Brain pericyte (primary cell): ENCODE measurements at regions not wholly inside any gene's neighbourhood (a gene's known extent, or its start where the extent isn't known, plus 50 kb on each side); places are given as distances from the start of the nearest gene placed in this dataset.
"Not testable (repeated sequence)": the region's sequence is repeated elsewhere in the genome, so short reads cannot be mapped to it uniquely, and the experiment has no call there.

Experiments
- DNase-seq: peaks from one replicate; pipeline ENCODE4 v3.0.0-alpha.2; 2012; ENCODE audit warnings: low read depth, low spot score

DNA sequence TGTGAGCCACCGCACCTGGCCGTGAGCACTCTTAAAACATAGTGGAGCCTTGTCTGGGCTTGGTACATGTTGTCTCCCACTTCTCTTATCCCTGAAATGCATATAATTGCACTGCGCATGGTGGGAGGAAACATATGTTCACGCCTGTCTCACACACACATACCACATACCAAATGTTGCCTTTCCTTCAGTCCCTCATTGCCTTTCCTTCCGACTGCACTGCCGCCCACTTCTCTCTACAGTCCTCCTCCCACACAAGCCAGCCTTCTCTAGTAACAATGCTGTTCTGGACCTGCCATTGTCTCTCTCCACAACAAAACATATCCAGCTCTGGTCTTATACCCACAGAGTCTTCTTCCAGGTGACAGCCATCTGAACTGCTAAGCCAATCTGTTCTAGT is 88.3 kb upstream of the PTHLH start:
- DNase-seq = no peak

DNA sequence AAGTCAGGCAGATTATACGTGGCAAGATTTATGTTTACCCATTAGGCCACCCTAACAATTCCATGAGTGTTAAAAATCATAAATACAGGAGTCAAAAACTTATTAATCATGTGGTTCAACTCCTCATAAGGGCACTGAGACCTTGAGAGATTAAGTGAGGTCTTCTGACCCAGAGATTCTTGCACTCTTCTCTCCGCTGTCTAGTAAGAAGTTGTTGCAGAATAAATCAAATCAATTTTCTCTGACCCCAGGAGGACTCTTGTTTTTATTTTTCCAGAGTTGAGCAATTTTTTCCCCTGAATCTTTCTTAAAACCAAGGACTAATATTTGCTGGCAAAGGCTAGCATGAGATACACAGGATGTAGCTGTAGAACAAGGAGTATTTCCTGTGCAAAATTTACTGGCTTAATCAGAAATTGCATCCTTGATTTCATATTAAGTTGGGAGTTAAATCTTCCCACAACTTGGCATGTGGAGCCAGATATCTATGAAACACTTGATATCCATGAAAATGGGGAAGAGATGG is 90.9 kb upstream of the PTHLH start:
- DNase-seq = no peak

DNA sequence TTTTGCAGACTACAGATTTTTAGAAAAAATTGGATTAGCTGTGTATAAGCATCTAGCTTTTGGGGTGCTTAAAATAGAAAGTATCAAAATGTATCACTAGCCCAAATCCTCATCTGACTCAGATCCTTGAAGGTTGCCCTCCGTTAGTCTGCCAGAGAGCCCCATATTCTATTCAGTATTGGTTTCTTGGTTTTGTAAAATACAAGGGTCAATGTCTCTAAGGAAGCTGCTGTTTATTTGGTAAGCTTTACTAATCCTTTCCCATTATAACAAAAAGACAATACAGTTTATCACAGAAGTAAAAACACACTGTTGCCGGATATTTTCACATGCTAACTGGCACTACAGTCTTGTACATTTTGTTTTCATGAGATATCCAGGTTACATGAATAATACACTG is 92.8 kb upstream of the PTHLH start:
- DNase-seq = no peak

DNA sequence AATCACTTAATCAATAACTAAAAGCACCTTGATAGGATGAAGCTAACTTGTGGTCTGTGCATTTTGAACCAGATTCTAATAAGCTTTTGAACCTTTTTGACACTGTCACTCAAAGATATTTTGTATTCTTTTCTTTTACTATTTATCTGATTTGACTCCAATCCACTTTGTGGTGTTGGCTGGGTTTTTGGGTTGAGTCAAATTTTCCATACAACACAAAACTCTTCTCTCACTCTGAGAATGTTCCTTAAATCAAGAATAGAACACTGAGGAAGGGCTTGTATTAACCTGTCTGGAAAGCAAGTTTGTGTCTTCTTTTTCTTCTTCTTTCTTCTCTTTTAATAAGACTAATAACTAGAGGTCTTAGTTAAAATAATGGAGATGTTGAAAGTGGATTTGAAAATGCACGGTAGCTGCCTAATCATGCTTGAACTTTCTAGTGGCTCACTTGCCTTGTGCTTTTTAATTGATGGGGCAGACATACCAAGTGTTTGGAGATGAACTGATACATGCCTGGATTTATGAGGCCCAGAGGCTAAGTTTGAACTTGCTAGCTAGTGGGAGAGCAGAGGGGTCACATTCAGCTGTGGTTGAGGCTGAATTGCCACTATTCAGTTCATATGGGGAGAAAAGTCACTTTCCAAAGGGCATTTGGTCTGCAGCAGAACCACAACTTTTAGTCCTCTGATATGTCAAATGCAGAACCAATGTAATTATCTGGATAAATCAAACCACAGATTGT is 93.5 kb upstream of the PTHLH start:
- DNase-seq = no peak

DNA sequence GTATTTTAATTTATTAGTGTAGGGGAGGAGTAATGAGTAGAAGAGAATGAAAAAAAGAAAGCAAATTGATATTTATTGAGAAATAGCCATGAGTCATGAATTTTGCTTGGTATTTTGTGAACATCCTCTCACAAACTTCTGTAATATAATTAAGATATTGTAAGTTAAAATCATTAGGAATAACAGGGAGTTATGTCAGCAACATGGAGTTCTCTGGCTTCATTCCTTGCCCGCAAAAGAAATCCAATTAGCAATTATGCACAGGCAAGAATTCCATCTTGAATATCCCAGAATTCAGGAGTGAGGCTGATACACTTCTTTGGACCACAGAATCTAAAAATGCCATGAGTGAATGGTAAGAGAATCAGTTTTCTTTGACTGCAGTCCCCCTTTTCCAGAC is 94.3 kb upstream of the PTHLH start:
- no peak for DNase-seq

DNA sequence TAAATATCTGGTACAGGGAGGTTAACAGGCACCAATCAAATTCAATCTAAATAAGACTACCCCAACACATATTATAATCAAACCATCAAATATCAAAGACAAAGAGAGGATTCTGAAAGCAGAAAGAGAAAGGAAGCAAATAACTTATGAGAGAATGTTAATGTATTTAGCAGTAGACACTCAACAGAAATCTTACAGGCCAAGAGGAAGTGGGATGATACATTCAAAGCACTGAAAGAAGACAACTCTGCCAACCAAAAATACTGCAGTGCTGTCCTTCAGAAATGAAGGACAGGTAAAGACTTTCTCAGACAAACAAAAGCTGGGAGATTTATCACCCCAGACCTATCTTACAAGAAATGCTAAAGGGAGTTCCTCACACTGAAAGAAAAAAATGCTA is 95.9 kb upstream of the PTHLH start:
- no peak for DNase-seq

GRCh38 chr12:28079539-28079938 is 107.0 kb upstream of the PTHLH start:
- DNase-seq = no peak

DNA sequence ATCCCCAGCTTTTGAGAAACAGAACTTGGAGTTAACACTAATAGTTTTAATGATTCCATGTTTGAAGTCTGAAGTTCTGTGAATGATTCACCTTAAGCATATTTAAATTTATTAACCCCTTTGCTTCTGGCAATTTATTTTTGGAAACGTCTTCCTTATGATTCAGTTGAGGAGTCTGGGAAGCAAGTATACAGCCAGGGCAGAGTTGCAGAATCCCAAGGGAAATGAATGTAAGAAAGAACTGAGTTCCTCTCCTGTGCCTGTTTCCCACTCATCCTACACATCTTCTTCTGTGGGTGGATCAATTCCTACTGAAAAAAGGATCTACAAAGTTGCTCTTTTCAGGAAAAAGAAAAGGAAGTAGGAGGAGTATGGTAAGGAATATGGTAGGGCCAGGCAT is 108.2 kb upstream of the CCDC91 start:
- DNase-seq = no peak

DNA sequence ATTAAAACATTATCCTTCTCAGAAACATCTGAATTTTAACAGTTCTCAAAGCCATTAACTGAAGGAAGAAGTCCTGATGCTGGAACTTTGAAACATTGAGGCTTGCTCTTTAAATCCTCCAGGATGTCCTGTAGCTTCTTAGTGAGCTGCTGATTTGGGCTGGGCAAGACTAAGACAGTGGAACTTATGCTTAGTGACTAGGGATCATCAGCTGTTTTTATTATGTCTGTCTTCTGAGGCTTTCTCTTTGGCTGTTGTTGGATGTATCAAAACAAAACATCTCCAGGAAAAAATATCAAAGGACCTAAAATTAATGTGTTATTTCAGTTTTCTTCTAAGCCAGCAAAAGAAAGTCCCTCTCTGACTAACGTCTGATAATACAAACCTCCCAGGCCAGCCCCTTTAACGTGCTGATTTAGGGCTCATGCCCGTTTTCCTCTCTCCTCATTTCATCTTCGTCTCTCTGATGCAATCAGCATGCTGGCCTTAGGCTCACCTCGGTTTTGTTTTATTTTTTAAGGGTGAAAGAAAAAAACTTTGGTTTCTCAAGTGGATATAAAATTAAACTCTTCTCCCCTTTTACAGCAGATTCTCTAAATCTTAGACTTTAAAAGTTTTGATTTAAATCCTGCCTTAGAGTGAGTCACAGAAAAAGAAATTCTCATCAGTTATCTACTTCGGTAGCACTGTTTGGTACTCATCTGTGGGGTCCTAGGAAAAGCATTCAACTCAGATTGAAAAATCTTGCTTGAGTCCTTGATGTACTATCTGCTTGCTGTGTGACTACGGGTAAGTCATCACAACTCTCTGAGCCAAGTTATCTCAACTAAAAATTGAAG is 106.2 kb upstream of the CCDC91 start:
- no peak for DNase-seq

DNA sequence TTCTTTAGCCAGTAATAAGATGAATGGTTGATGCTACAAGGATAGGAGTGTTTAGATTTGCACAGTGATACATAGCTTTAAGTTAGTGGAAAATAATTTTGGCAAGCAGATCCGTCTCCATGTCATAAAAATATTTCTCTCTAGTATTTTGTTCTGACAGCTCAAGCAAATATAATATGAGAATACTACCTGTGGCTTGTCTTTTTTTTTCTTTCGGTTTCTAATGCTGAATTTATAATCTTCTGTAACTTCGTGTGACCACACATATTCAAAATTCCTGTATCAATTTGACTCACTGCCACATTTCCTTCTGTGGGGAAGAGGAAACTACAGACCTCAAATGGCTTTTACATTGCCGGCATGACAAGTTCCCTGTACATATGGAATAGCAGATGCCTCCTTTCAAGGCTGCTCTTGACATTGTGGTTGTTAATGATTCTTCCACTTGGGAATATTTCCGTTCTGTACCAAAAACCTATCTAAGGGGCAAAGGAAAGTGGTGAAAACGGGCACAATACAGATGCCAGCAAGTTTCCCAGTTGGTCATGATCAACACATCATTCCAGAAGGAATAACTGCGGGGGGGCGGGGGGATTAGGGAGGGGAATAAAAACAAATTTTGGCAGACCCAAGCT is 103.6 kb upstream of the CCDC91 start:
- DNase-seq = no peak

- no peak for DNase-seq
These were observed 101.5 kb upstream of the CCDC91 start for GRCh38 chr12:28088566-28089272.

GRCh38 chr12:28089338-28089737 is 100.9 kb upstream of the CCDC91 start:
- no peak for DNase-seq

GRCh38 chr12:28090835-28091234 is 99.4 kb upstream of the CCDC91 start:
- no peak for DNase-seq

GRCh38 chr12:28092396-28092795 is 97.9 kb upstream of the CCDC91 start:
- DNase-seq = no peak

GRCh38 chr12:28096649-28097048 is 93.6 kb upstream of the CCDC91 start:
- no peak for DNase-seq

DNA sequence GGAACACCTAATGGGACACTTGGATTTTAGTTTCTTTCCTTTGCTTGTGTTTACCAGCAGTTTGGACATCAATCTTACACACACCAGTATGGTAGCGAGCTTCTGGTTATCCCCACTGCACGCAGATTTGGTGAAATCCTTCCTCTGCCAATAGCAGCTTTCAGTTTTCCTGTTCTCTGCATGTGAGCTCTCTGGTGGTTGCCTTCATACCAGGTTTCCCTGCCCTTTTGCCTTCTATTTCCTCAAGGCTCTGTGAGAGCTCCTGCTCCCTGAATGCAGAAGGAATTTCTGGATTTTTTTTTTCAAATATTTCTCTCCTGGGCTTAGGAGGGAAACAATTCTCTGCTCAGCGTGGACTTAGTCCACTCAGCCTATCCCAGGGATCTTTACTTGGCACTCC is 93.0 kb upstream of the CCDC91 start:
- no peak for DNase-seq

DNA sequence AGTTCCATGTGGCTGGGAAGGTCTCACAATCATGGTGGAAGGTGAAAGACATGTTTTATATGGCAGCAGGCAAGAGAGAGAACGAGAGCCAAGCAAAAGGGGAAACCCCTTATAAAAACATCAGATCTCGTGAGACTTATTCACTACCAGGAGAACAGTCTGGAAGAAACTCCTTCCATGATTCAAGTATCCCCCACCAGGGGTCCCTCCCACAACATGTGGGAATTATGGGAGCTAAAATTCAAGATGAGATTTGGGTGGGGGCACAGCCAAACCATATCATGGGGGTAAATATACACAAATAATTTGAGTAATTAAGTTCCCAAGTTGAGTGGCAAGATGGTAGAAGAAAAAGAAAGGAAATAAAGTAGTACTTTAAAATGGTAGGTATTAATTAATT is 91.0 kb upstream of the CCDC91 start:
- DNase-seq = not testable (repeated sequence)

- no peak for DNase-seq
These were observed 90.4 kb upstream of the CCDC91 start for GRCh38 chr12:28099871-28100270.

DNA sequence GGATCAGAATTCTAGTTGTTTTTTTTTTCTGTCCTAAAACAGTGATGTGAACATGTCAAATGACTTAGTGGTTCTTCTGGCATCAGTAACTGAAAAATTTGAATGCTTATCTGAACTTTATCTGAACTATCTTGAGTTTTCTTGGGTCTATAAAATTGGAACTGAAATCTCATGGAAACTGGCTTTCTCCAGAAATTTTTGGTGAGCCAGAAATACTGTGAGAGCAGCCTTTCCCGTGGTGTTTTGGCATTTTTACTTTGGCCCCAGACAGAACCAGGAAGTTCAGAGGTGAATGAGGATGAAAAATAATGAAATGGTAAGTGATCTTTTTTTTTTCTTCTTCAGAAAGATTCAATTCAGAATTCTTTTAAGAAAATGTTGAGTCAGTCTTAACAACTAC is 89.5 kb upstream of the CCDC91 start:
- DNase-seq = no peak

GRCh38 chr12:28104316-28104715 is 85.9 kb upstream of the CCDC91 start:
- peak; percentile 34 for DNase-seq

DNA sequence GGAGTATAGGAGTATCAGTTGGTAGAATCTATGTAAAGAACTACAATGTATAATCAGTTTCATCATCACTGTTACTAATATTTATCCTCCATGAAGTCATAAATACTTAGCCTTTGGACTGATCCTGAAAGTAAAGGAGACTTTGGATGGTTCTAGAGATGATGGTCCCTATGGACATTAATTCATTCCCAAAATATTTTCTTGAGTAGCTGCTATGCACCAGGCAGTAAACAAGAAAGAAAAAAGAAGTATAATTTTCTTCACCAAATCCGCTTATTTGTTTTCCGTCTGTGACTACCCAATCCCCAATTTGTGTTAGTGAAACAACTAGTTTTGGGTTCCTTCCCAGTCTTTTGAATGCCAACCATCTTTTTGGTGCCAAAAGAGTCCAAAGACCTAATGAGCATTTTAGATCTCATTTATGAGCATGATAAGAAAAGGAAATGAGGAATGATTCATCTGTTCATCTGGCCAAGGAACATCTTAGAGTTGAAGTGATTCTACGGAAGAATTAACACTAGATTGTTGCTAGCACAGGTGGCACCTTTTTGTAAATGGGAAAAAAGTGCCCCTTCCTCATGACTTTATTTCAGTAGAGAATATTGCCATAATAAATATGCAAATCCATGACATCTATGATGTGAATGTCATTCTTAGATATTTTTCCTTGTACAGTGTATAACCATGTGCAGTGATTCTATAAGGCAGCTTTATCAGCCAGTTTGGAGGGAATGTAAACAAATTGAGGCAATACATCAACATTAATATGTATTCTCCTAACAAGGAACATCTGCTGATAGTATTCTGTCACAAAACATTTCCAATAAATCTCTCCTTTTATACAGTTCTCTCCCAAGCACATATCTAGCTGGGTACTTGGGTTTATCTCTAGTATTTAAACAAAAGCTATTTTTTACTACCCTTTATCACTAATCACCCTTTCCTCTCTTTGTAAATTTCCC is 85.1 kb upstream of the CCDC91 start:
- no peak for DNase-seq
